ENCODE measurements at regions not wholly inside any gene's neighbourhood (a gene's known extent, or its start where the extent isn't known, plus 50 kb on each side); places are given as distances from the start of the nearest gene placed in this dataset.

- TF ChIP-seq CTCF (IDR thresholded peaks at IDR 0.05; ENCODE audit: insufficient read depth, low read length) = no peak
- DNase-seq (ENCODE audit: low read depth) = no peak
Observed at GRCh38 chr4:181524499-181524898, 718.7 kb upstream of the TENM3 start.

GRCh38 chr4:181525634-181526033 is 717.6 kb upstream of the TENM3 start:
- DNase-seq (ENCODE audit: low read depth) = no peak
- no peak for TF ChIP-seq CTCF (IDR thresholded peaks at IDR 0.05; ENCODE audit: insufficient read depth, low read length)

More at GRCh38 chr4:181524499-181524898, 718.7 kb upstream of the TENM3 start:
- no peak overlapping the region for H3K4me3 ChIP-seq (ENCODE audit: low read depth, low read length)

GRCh38 chr4:181528570-181529184 is 714.5 kb upstream of the TENM3 start:
- no peak overlapping the region for H3K4me3 ChIP-seq (ENCODE audit: low read depth, low read length)
- TF ChIP-seq CTCF (IDR thresholded peaks at IDR 0.05; ENCODE audit: insufficient read depth, low read length) = peak; percentile 74
- DNase-seq (ENCODE audit: low read depth) = peak; percentile 61

More at GRCh38 chr4:181525634-181526033, 717.6 kb upstream of the TENM3 start:
- H3K4me3 ChIP-seq (ENCODE audit: low read depth, low read length) = no peak overlapping the region

- TF ChIP-seq CTCF (IDR thresholded peaks at IDR 0.05; ENCODE audit: insufficient read depth, low read length) = no peak
- H3K4me3 ChIP-seq (ENCODE audit: low read depth, low read length) = no peak overlapping the region
- DNase-seq (ENCODE audit: low read depth) = no peak
Observed at GRCh38 chr4:181529537-181529936, 713.7 kb upstream of the TENM3 start.

GRCh38 chr4:181536196-181536746 is 706.9 kb upstream of the TENM3 start:
- H3K4me3 ChIP-seq (ENCODE audit: low read depth, low read length) = no peak overlapping the region
- no peak for DNase-seq (ENCODE audit: low read depth)
- no peak for TF ChIP-seq CTCF (IDR thresholded peaks at IDR 0.05; ENCODE audit: insufficient read depth, low read length)

GRCh38 chr4:181536811-181537434 is 706.3 kb upstream of the TENM3 start:
- H3K4me3 ChIP-seq (ENCODE audit: low read depth, low read length) = no peak overlapping the region
- no peak for DNase-seq (ENCODE audit: low read depth)
- TF ChIP-seq CTCF (IDR thresholded peaks at IDR 0.05; ENCODE audit: insufficient read depth, low read length) = no peak
